Right lobe of liver (tissue), 4 donors: ENCODE measurements at regions not wholly inside any gene's neighbourhood (a gene's known extent, or its start where the extent isn't known, plus 50 kb on each side); places are given as distances from the start of the nearest gene placed in this dataset.

ENCODE experiments used
- POLR2A ChIP-seq: fragments of 450-650 bp; IDR thresholded peaks from one replicate; pipeline ENCODE4 v1.6.1; 2017; ENCODE audit warnings: antibody characterized with exemption, mild to moderate bottlenecking
- TF ChIP-seq, protein P1 (sequence below), 4 donors: fragments of 200-600 bp in 3 of 4; fragments of 450-650 bp in 1 of 4; IDR thresholded peaks; one replicate each; pipeline versions ENCODE4 v1.5.1 to v1.8.0; 2016 to 2022; ENCODE audit warnings: antibody characterized with exemption in 4 of 4, mild to moderate bottlenecking in 2 of 4
- donor health status: DM: no; HTN: no; CAD: no.
- donor health status: DM: no; HTN: no; CAD: no.
- donor health status: DM: no; HTN: yes; CAD: no.

DNA sequence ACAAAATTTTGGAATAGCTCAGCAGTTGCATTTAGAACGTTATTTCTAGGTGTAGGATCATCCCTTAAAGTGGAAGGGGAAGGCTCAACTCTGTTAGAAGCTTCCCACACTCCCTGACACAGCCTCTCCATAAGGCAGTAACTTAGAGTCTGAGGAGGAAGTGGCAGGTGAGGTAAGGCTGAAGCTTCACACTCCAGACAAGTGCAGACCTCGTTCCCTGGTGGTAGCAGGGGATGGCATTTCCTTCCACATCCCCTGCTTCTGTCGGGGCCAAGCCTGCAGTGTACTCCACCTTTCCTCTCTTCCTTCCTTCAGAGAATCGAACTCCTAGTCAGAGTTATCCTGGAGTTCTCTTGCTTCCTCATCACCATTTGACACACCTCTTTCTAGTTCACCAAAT, 224.7 kb downstream of the CYRIA start:
- TF ChIP-seq, protein P1, sequence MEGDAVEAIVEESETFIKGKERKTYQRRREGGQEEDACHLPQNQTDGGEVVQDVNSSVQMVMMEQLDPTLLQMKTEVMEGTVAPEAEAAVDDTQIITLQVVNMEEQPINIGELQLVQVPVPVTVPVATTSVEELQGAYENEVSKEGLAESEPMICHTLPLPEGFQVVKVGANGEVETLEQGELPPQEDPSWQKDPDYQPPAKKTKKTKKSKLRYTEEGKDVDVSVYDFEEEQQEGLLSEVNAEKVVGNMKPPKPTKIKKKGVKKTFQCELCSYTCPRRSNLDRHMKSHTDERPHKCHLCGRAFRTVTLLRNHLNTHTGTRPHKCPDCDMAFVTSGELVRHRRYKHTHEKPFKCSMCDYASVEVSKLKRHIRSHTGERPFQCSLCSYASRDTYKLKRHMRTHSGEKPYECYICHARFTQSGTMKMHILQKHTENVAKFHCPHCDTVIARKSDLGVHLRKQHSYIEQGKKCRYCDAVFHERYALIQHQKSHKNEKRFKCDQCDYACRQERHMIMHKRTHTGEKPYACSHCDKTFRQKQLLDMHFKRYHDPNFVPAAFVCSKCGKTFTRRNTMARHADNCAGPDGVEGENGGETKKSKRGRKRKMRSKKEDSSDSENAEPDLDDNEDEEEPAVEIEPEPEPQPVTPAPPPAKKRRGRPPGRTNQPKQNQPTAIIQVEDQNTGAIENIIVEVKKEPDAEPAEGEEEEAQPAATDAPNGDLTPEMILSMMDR (IDR thresholded peaks at IDR 0.05), result no peak
- TF ChIP-seq POLR2A, result no peak
